Endothelial cell (in vitro differentiated cells): ENCODE measurements at regions not wholly inside any gene's neighbourhood (a gene's known extent, or its start where the extent isn't known, plus 50 kb on each side); places are given as distances from the start of the nearest gene placed in this dataset.

Experiments
- DNase-seq: peaks from one replicate; pipeline ENCODE4 v3.0.0; 2021; ENCODE audit warnings: low spot score
- H3K27ac Mint-ChIP-seq: one replicate; pipeline ENCODE4 v1.8.0; 2021; ENCODE audit warnings: mixed read lengths, inconsistent platforms; ENCODE audit not compliant: unreplicated experiment
- H3K27me3 Mint-ChIP-seq: one replicate; pipeline ENCODE4 v1.8.0; 2021; ENCODE audit warnings: mild to moderate bottlenecking, moderate library complexity, mixed read lengths, inconsistent platforms; ENCODE audit not compliant: unreplicated experiment
- H3K36me3 Mint-ChIP-seq: one replicate; pipeline ENCODE4 v1.8.0; 2021; ENCODE audit warnings: mild to moderate bottlenecking, low read depth, mixed read lengths, inconsistent platforms; ENCODE audit not compliant: unreplicated experiment
- H3K4me1 Mint-ChIP-seq: one replicate; pipeline ENCODE4 v1.8.0; 2021; ENCODE audit warnings: mild to moderate bottlenecking, mixed read lengths, inconsistent platforms; ENCODE audit not compliant: unreplicated experiment
- H3K4me3 Mint-ChIP-seq: one replicate; pipeline ENCODE4 v1.8.0; 2021; ENCODE audit warnings: mild to moderate bottlenecking, mixed read lengths, inconsistent platforms; ENCODE audit not compliant: unreplicated experiment
- H3K9me3 Mint-ChIP-seq: one replicate; pipeline ENCODE4 v1.8.0; 2021; ENCODE audit warnings: mixed read lengths, inconsistent platforms; ENCODE audit not compliant: unreplicated experiment
- TF ChIP-seq, protein P1 (sequence below): fragments of 200-600 bp; sonication (generic); IDR thresholded peaks from one replicate; pipeline ENCODE4 v1.5.0; 2021; ENCODE audit warnings: antibody characterized with exemption; ENCODE audit not compliant: unreplicated experiment

DNA sequence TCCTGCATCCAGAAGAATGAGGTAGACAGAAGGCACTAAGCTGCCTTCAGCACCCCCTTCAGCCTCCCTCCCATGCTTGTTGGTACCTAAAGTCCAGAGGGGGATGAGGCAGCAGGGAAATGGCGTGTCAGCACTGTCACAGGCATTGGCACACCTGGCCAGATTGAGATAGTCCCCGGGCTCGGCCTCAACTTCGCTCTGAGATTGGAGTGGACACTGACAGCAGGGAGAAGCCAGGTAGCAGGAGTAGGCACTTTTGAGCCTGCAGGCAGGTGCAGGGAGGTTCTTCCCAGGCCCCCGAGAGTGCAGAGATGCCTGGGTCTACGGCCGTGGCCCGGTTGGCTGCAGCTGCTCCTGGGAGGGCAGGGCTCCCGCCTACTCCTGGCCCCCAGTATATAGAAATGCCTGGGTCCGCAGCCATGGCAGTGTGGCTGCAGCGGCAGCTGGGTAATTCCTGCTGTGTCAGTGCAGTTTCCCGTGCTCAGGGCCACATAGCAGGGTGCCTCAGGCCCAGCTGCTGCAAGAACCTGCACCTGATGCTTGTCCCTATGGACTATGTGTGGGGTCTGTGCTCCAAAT, 160.3 kb downstream of the SLITRK6 start:
- DNase-seq = no peak
- H3K27me3 Mint-ChIP-seq = no peaks in the 10 kb centered on the region

DNA sequence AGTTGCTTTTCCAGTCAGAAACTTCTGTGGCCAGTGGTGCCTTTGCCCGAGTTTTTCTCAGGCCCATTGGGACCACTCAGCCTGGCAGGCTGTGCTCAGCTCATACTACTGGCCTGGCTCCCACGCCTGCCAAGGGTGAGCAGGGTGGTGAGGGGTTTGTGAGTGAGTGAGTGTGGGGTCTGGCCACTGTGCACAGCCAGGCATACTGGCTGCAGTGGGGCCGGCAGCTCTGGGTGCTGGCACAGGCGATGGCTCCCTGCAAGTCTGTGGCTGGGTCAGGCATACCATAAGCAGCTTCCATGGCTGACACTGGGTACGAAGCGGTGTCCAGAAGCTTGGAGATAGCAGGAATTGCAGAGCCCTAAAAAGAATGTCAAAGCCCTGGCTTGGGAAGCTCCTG, 161.0 kb downstream of the SLITRK6 start:
- H3K27ac Mint-ChIP-seq = no peak overlapping the region
- H3K9me3 Mint-ChIP-seq = no peaks in the 10 kb centered on the region
- no peaks in the 10 kb centered on the region for H3K36me3 Mint-ChIP-seq
- H3K4me3 Mint-ChIP-seq = no peak overlapping the region
- DNase-seq = no peak
- H3K4me1 Mint-ChIP-seq = no peaks in the 10 kb centered on the region
- no peaks in the 10 kb centered on the region for H3K27me3 Mint-ChIP-seq
- TF ChIP-seq, protein P1, sequence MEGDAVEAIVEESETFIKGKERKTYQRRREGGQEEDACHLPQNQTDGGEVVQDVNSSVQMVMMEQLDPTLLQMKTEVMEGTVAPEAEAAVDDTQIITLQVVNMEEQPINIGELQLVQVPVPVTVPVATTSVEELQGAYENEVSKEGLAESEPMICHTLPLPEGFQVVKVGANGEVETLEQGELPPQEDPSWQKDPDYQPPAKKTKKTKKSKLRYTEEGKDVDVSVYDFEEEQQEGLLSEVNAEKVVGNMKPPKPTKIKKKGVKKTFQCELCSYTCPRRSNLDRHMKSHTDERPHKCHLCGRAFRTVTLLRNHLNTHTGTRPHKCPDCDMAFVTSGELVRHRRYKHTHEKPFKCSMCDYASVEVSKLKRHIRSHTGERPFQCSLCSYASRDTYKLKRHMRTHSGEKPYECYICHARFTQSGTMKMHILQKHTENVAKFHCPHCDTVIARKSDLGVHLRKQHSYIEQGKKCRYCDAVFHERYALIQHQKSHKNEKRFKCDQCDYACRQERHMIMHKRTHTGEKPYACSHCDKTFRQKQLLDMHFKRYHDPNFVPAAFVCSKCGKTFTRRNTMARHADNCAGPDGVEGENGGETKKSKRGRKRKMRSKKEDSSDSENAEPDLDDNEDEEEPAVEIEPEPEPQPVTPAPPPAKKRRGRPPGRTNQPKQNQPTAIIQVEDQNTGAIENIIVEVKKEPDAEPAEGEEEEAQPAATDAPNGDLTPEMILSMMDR = no peak

More for the DNA sequence above, 160.3 kb downstream of the SLITRK6 start:
- H3K36me3 Mint-ChIP-seq = no peaks in the 10 kb centered on the region
- TF ChIP-seq, protein P1 = no peak
- H3K27ac Mint-ChIP-seq = no peak overlapping the region
- no peaks in the 10 kb centered on the region for H3K4me1 Mint-ChIP-seq
- H3K9me3 Mint-ChIP-seq = no peaks in the 10 kb centered on the region
- no peak overlapping the region for H3K4me3 Mint-ChIP-seq

DNA sequence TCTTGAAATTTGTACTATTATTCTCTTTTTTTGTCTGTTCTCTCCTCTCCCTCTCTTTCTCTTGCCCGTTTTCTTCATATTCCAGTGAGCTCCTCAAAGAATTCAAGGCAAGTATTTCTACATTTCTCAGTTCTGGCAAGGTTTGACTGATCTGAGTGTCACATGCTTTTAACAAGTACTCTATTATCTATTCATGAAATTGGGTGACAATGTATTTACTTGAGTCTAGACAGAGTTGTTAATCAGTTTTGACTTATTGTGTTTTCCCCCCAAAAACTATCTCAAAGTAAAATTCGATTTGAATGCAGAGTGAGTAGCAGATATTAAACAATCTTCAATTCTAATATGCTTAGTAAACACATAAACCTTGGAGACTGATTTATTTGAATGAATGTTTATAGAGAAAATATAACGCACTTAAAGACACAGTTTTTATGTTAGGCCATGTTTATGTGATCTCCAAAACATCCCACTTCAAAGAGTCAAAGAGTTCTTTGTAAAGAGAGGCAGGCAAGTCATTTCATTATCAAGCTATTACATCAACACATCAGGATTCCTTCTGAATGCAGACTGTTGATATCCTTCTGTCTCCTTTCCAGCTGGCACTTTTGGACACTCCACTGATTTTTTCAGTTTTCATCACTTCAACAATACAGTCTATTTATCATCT, 166.6 kb downstream of the SLITRK6 start:
- H3K4me1 Mint-ChIP-seq = no peaks in the 10 kb centered on the region
- no peak overlapping the region for H3K4me3 Mint-ChIP-seq
- DNase-seq = no peak
- H3K27me3 Mint-ChIP-seq = no peaks in the 10 kb centered on the region
- TF ChIP-seq, protein P1 = no peak
- H3K36me3 Mint-ChIP-seq = no peaks in the 10 kb centered on the region
- no peaks in the 10 kb centered on the region for H3K9me3 Mint-ChIP-seq
- H3K27ac Mint-ChIP-seq = no peak overlapping the region

DNA sequence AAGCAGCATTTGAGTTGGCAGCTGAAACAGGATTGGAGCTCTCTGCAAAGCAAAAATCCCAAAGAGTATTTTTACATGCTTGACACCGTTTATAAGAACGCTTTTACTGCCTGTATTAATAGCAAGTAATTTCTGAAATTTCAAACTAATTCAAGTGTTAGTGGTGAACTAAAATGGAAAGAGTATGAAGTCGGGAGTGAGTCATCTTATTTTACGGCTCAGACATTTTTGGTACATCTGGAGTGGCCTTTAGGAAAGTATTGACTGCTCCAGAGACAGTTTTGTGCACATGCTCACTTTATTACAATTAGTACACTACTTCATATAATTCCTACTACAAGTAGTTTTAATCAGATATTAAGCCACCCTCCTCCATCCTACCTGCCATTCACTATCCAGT, 167.4 kb downstream of the SLITRK6 start:
- DNase-seq = no peak
- TF ChIP-seq, protein P1 = no peak
- no peaks in the 10 kb centered on the region for H3K4me1 Mint-ChIP-seq
- H3K9me3 Mint-ChIP-seq = no peaks in the 10 kb centered on the region
- no peaks in the 10 kb centered on the region for H3K27me3 Mint-ChIP-seq
- H3K36me3 Mint-ChIP-seq = no peaks in the 10 kb centered on the region
- H3K4me3 Mint-ChIP-seq = no peak overlapping the region
- H3K27ac Mint-ChIP-seq = no peak overlapping the region

DNA sequence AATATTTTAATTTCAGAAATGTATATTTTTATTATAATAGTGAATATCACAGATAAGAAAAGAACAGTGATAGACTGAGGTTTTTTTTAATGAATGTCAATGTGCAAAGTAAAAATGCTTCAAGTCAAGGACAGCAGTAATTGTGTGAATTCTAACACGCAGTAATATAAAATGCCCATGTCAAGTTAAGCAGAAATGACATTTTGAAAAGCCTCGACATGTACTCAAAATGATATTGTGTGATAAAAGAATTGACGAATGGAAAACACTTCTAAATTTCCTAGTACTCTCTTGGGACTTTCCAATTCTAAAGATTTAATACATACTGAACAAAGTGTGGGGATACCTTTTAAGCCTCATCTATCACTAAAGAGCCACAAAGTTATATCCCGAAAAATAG, 172.6 kb downstream of the SLITRK6 start:
- Mint-ChIP-seq H3K4me3 (no peak overlapping the region), H3K27ac (no peak overlapping the region), H3K4me1 (no peaks in the 10 kb centered on the region), H3K9me3 (no peaks in the 10 kb centered on the region), H3K36me3 (no peaks in the 10 kb centered on the region), H3K27me3 (no peaks in the 10 kb centered on the region)
- no peak for DNase-seq
- TF ChIP-seq, protein P1 = no peak
